Right ventricle myocardium inferior (tissue), 1 donor: ENCODE measurements at regions not wholly inside any gene's neighbourhood (a gene's known extent, or its start where the extent isn't known, plus 50 kb on each side); places are given as distances from the start of the nearest gene placed in this dataset.
"Not testable (repeated sequence)": the region's sequence is repeated elsewhere in the genome, so short reads cannot be mapped to it uniquely, and the experiment has no call there.

Source experiments
- ATAC-seq: fragments of 200-7000 bp; cut with Tn5 transposase; one replicate; pipeline ENCODE4 v1.9.1; 2020; ENCODE audit warnings: mild to moderate bottlenecking, moderate library complexity
- DNase-seq: peaks from one replicate; pipeline ENCODE4 v3.0.0; 2021; ENCODE audit errors: missing footprints
- intact Hi-C: fragments of 100-400 bp; cut with DNase I; formaldehyde crosslinking; loops from one replicate; pipeline ENCODE4 v1.11.0; 2022
- donor health status: DM: no; HTN: yes; CAD: no; lungs with severe emphysema.

- ATAC-seq (no peak), DNase-seq (no peak)
- intact Hi-C loops, result no loop called here
Measured at GRCh38 chr3:154852515-154852914, 227.6 kb upstream of the MME start.

GRCh38 chr3:154851644-154852043 is 228.5 kb upstream of the MME start:
- intact Hi-C loops, result no loop called here
- DNase-seq (no peak), ATAC-seq (no peak)

GRCh38 chr3:154850921-154851320 is 229.2 kb upstream of the MME start:
- no peak for ATAC-seq
- no peak for DNase-seq
- intact Hi-C loops, result no loop called here

- ATAC-seq (no peak), DNase-seq (no peak)
- intact Hi-C loops, result no loop called here
Measured at GRCh38 chr3:154849408-154849807, 230.7 kb upstream of the MME start.

DNA sequence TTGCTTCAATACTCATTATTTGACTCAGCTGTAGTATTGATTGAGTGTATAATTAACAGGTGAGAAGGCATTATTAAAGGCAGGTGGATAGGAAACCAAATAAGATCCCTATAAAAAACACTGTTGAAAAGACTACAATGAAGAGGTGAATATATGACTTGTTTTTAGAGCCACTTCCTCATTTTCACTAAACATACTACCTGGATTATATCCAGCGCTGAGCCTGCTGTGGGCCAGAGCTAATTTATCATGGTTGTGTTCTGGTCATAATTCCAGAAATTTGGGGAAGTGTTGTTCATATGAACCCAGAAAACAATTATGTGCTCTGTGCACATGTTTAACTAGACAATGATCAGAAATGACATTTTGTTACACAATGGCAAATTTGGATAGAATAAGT is 235.3 kb upstream of the MME start:
- intact Hi-C loops, result no loop called here
- DNase-seq (no peak), ATAC-seq (no peak)

DNA sequence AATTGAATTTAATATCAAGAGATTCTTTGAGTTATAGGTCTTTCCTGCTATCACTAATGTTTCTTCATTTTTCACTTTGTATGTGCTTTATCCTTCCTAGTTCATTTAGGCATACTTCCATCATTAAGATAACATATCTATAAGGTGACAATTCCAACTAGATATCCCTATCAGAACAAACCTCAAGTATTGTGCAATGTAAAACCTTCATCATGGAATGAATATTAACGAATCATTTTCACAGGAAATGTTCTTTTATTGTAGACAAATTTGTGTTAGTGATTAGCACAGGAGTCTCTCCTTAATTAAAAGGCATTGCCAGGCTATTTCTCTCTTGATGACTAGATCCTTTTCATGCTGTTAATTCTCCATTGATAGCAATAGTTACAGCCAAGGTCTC is 236.5 kb upstream of the MME start:
- intact Hi-C loops, result no loop called here
- ATAC-seq, result no peak
- no peak for DNase-seq

GRCh38 chr3:154842536-154842935 is 237.6 kb upstream of the MME start:
- ATAC-seq (no peak), DNase-seq (no peak)
- intact Hi-C loops, result no loop called here

DNA sequence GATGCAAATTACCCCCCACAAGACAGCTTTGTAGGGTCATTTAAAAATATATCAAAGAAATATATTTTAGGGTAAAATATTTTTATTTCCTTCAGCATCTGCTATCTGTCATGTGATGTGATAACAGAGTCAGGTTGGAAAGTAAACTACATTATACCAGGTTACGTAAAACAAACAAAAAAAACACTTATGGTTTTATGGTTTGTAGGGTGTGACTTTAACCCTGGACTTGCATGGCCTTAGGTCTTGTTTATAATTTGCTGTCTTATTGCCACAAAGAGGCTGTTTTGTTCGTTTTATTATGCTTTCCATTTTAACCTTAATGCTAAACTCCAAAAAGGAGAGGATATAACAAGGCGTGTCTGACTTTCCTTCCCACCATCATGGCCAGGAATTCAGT is 244.5 kb upstream of the MME start:
- intact Hi-C loops, result no loop called here
- ATAC-seq (no peak), DNase-seq (no peak)

- intact Hi-C loops, DNase-seq, ATAC-seq: not testable (repeated sequence)
Measured at GRCh38 chr3:154834831-154835230, 245.3 kb upstream of the MME start.

- ATAC-seq (no peak), DNase-seq (no peak)
- intact Hi-C loops, result no loop called here
Measured at GRCh38 chr3:154829929-154830328, 250.2 kb upstream of the MME start.

GRCh38 chr3:154819491-154819890 is 260.6 kb upstream of the MME start:
- intact Hi-C loops, result no loop called here
- no peak for DNase-seq
- ATAC-seq, result no peak

DNA sequence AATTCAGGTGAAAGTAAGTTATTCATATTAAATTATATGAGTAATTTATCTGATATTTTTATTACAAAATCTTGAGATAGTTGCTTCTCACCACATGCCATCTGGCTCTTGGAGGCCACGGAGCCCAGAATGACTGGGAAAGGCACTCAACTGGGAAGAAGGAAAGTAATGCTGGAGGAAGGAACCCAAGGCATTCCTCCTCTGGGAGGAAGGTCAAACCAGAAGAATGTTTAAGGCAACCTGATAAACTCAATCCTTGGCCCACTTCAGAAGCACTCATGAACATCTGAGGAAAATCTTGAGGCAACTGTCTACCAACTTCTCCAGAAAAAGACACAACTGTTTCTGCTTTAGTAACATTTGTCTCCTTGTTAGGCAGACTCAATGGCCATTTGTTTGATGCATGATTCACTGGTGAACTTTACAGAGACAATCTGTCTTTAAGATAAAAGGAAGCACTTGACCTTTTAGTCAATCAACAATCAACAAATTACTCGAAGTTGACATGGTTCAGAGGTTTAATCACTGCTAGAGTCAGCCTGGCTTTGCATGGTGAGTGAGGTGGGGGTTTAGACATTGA is 261.4 kb upstream of the MME start:
- ATAC-seq, result no peak
- no peak for DNase-seq

DNA sequence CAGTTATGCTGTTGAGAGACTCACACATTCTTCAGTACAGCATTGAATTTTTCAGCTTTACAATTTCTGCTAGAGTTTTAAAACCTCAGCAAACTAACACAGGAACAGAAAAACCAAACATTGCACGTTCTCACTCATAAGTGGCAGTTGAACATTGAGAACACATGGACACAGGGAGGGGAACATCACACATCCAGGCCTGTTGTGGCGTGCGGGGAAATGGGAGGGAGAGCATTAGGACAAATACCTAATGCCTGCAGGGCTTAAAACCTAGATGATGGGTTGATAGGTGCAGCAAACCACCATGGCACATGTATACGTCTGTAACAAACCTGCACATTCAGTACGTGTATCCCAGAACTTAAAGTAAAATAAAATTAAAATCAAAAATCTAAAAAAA is 270.1 kb upstream of the MME start:
- ATAC-seq, intact Hi-C loops, DNase-seq: not testable (repeated sequence)

More for the DNA sequence above, 261.4 kb upstream of the MME start:
- intact Hi-C loops, result no loop called here

DNA sequence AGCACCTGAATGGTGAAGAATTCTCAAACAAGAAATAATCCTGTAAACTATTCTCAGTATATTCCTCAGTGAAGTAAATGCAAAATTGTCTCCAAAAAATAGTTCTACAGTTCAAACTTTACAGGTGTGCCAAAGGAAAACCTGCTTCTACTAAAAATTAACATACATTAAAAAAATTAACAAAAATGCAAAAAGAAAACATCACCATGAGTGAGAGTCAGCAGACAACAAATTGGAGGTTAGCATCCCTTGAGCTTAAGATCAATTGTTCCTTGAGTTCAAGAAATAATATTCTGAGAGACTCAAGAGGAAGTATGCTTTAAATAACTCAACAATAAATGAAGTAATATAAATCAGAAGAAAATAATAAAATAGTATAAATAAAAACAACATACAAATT is 278.4 kb upstream of the MME start:
- ATAC-seq (no peak), DNase-seq (no peak)
- intact Hi-C loops, result no loop called here

DNA sequence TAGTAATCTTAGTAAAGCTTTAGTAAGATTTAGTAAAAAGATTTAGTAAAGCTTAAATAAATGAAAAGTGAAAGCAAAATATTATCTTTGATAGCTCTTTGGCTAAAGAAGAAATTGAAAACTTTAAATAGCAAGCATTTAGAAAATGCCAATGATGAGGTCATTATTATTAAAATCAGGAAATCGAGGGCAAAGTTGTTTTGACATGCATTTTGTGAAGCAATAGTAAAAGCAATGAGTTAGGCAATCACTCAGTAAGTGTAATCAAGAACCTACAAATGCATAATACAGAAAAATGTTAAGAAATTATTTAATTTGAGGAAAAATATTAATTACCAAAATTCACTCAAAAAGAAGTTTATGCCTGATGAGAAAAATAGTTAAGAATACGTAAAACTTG is 280.3 kb upstream of the MME start:
- intact Hi-C loops, result no loop called here
- ATAC-seq (no peak), DNase-seq (no peak)

GRCh38 chr3:154795582-154795981 is 284.5 kb upstream of the MME start:
- intact Hi-C loops, result no loop called here
- DNase-seq (no peak), ATAC-seq (no peak)

GRCh38 chr3:154794814-154795445 is 285.2 kb upstream of the MME start:
- DNase-seq (no peak), ATAC-seq (no peak)
- intact Hi-C loops, result no loop called here

GRCh38 chr3:154794391-154794790 is 285.7 kb upstream of the MME start:
- DNase-seq (no peak), ATAC-seq (peak; percentile 44)
- intact Hi-C loops, result no loop called here

DNA sequence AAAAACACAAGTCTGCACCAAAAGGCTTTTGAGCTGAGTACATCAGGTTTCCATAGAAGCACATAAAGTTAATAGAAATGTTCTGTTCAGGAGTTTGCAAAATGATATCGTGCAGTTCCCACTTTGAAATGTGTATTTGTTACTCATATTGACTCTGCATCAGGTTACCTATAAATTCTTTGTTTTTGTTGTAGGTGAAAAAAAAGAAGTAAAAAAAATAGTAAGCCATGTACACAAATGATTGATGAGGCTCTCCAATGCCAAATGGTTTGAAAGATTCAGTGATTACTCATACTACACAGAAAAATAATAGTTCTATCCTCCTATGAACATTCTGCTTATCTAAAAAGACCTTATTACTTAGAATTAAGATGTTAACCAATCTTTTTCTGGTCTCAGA is 287.3 kb upstream of the MME start:
- ATAC-seq (no peak), DNase-seq (no peak)
- intact Hi-C loops, result no loop called here

DNA sequence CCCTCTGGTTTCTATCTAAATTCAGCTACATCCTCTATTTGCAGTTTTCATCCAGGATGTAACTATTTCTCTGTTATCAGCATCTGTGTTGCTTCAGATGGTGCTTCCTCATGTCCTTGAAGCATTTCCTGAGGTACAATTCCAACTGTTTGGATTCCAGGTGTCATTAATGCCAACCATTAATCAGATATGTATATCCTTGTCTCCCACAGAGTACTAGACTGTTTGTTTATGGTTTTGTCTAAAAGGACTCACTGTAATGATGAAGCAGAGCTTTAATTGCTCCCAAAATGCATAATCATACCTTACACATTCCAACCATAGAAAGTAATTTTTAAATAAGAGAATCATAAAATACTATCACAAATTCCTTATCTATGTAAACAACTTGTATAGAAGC is 288.5 kb upstream of the MME start:
- DNase-seq (no peak), ATAC-seq (no peak)
- intact Hi-C loops, result no loop called here

DNA sequence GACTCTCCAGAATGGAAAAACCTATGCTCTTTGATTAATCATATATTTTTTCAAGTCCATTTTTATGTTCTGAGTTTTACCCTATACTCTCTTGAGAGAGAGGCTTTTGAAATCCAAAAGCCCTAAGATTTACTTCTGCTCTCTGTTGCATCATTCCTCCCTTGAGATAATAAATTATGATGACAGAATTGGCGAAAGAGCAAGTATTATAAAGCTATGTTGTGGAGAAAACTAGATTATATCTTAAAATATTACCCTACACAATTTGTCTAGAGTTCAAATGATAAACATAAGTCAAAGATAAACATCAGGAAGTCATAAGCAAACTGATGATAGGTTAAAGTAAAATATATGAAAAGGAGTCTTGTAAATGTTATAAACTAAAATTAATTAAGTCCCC is 293.4 kb upstream of the MME start:
- DNase-seq (no peak), ATAC-seq (no peak)
- intact Hi-C loops, result no loop called here
